Trophoblast cell (in vitro differentiated cells and primary cell): ENCODE measurements at regions not wholly inside any gene's neighbourhood (a gene's known extent, or its start where the extent isn't known, plus 50 kb on each side); places are given as distances from the start of the nearest gene placed in this dataset.
A peak's percentile ranks its signal among the peaks of the same experiment; 100 is the strongest.

Experiments used
- DNase-seq, 2 donors: peaks; one replicate each; pipeline ENCODE4 v3.0.0-alpha.2; 2016
- H2AFZ ChIP-seq: 2 replicates; pipeline ENCODE4 v1.6.1; 2013; ENCODE audit warnings: low read length, moderate library complexity, mild to moderate bottlenecking; ENCODE audit not compliant: insufficient read depth, poor library complexity
- H2AK5ac ChIP-seq: 2 replicates; pipeline ENCODE4 v1.6.1; 2013; ENCODE audit warnings: mild to moderate bottlenecking, low read length
- H2BK120ac ChIP-seq: 2 replicates; pipeline ENCODE4 v1.6.1; 2013; ENCODE audit warnings: low read length, mild to moderate bottlenecking, moderate library complexity; ENCODE audit not compliant: insufficient read depth, poor library complexity
- H2BK12ac ChIP-seq: 2 replicates; pipeline ENCODE4 v1.6.1; 2013; ENCODE audit warnings: mild to moderate bottlenecking, low read length, moderate library complexity
- H2BK5ac ChIP-seq: 2 replicates; pipeline ENCODE4 v1.6.1; 2013; ENCODE audit warnings: low read length, low read depth, moderate library complexity, mild to moderate bottlenecking; ENCODE audit not compliant: poor library complexity
- H3K14ac ChIP-seq: 2 replicates; pipeline ENCODE4 v1.6.1; 2013; ENCODE audit warnings: mild to moderate bottlenecking, low read length
- H3K18ac ChIP-seq: 2 replicates; pipeline ENCODE4 v1.6.1; 2013; ENCODE audit warnings: mild to moderate bottlenecking, low read length
- H3K23ac ChIP-seq: 2 replicates; pipeline ENCODE4 v1.6.1; 2013; ENCODE audit warnings: low read length
- H3K27ac ChIP-seq: 2 replicates; pipeline ENCODE4 v1.5.1; 2013; ENCODE audit warnings: low read depth, mild to moderate bottlenecking, inconsistent platforms, low read length, moderate library complexity
- H3K27me3 ChIP-seq: 2 replicates; pipeline ENCODE4 v1.6.1; 2013; ENCODE audit warnings: inconsistent platforms, mild to moderate bottlenecking, low read length, moderate library complexity; ENCODE audit not compliant: insufficient read depth
- H3K36me3 ChIP-seq, 2 experiments: 1 replicate in 1 of 2; 2 replicates in 1 of 2; pipeline ENCODE4 v1.6.1; 2013; ENCODE audit warnings: low read length in 2 of 2, mild to moderate bottlenecking in 2 of 2, moderate library complexity in 1 of 2; ENCODE audit not compliant: insufficient read depth in 2 of 2, control insufficient read depth in 1 of 2
- H3K4ac ChIP-seq: 2 replicates; pipeline ENCODE4 v1.6.1; 2013; ENCODE audit warnings: low read depth, mild to moderate bottlenecking, low read length, moderate library complexity
- H3K4me1 ChIP-seq, 2 experiments: 1 replicate in 1 of 2; 2 replicates in 1 of 2; pipeline ENCODE4 v1.6.1; 2013; ENCODE audit warnings: low read length in 2 of 2, mild to moderate bottlenecking in 2 of 2, moderate library complexity in 1 of 2; ENCODE audit not compliant: insufficient read depth in 2 of 2, control insufficient read depth in 1 of 2
- H3K4me2 ChIP-seq: 2 replicates; pipeline ENCODE4 v1.6.1; 2013; ENCODE audit warnings: inconsistent platforms, mild to moderate bottlenecking, low read length, moderate library complexity
- H3K4me3 ChIP-seq: 2 replicates; pipeline ENCODE4 v1.5.1; 2013; ENCODE audit warnings: mild to moderate bottlenecking, low read depth, low read length, inconsistent platforms
- H3K79me1 ChIP-seq: one replicate; pipeline ENCODE4 v1.6.1; 2013; ENCODE audit warnings: low read length
- H3K79me2 ChIP-seq: 2 replicates; pipeline ENCODE4 v1.6.1; 2013; ENCODE audit warnings: low read length, mild to moderate bottlenecking; ENCODE audit not compliant: control insufficient read depth, insufficient read depth, poor library complexity
- H3K9ac ChIP-seq: 2 replicates; pipeline ENCODE4 v1.6.1; 2013; ENCODE audit warnings: mild to moderate bottlenecking, low read length
- H3K9me3 ChIP-seq: 2 replicates; pipeline ENCODE4 v1.6.1; 2013; ENCODE audit warnings: low read depth, mild to moderate bottlenecking, control low read depth, inconsistent platforms, low read length; ENCODE audit not compliant: insufficient read depth
- H4K12ac ChIP-seq: 2 replicates; pipeline ENCODE4 v1.6.1; 2013; ENCODE audit warnings: low read depth, mild to moderate bottlenecking, low read length, moderate library complexity
- H4K8ac ChIP-seq: 2 replicates; pipeline ENCODE4 v1.6.1; 2013; ENCODE audit warnings: low read depth, mild to moderate bottlenecking, low read length, moderate library complexity
- H4K91ac ChIP-seq: one replicate; pipeline ENCODE4 v1.6.1; 2013; ENCODE audit warnings: low read depth, mild to moderate bottlenecking, low read length, moderate library complexity
- WGBS: extraction: QIAGEN DNeasy Blood & Tissue Kit; methylation state at CpG from one replicate; pipeline ENCODE4 v1.1.7; 2013; ENCODE audit warnings: missing lambda C conversion rate; ENCODE audit not compliant: insufficient read length, insufficient coverage; ENCODE audit errors: extremely low coverage; 5-methylcytosine and 5-hydroxymethylcytosine counted together

DNA sequence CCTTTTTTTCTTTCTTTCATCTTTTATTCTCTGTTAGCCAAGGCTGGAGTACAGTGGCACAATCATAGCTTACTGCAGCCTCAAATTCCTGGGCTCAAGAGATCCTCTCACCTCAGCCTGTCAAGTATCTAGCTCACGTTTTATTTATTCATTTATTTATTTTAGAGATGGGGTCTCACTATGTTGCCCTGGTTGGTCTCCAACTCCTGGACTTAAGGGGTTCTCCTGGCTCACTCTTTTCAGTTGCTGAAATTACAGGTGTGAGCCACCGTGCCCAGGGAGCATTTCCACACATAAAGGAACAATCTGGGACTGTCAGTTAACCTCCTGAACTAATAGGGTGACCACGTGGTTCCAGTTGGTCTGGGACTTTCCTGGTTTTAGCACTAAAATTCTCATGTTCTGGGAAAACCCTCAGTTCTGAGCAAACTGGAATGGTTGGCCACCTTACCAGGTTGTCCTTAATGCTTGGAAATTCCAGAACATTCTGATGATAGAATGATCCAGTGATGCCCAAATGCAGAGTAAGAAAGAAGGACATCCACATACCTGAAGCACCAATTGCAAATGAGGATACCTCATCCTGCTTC, 105.5 kb upstream of the ZNF217 start:
- WGBS, result no CpG with 5 or more reads among the region's 3 CpGs
- H4K12ac ChIP-seq, result no peak overlapping the region
- no peaks in the 10 kb centered on the region for H3K36me3 ChIP-seq
- H3K79me1 ChIP-seq, result no peaks in the 10 kb centered on the region
- no peak overlapping the region for H2BK120ac ChIP-seq
- no peak overlapping the region for H3K4me3 ChIP-seq
- no peak overlapping the region for H2AK5ac ChIP-seq
- H3K23ac ChIP-seq, result no peak overlapping the region
- no peak for DNase-seq
- no peak overlapping the region for H2BK5ac ChIP-seq
- no peak overlapping the region for H3K4me2 ChIP-seq
- H2BK12ac ChIP-seq, result no peak overlapping the region
- no peak overlapping the region for H3K14ac ChIP-seq
- H4K8ac ChIP-seq, result no peak overlapping the region
- H2AFZ ChIP-seq, result no peak overlapping the region
- no peaks in the 10 kb centered on the region for H3K27me3 ChIP-seq
- no peak overlapping the region for H3K9ac ChIP-seq
- H3K4me1 ChIP-seq, result no peaks in the 10 kb centered on the region
- no peak overlapping the region for H4K91ac ChIP-seq
- H3K79me2 ChIP-seq, result no peaks in the 10 kb centered on the region
- no peak overlapping the region for H3K27ac ChIP-seq
- H3K9me3 ChIP-seq, result no peaks in the 10 kb centered on the region
- no peak overlapping the region for H3K4ac ChIP-seq
- H3K18ac ChIP-seq, result no peak overlapping the region

DNA sequence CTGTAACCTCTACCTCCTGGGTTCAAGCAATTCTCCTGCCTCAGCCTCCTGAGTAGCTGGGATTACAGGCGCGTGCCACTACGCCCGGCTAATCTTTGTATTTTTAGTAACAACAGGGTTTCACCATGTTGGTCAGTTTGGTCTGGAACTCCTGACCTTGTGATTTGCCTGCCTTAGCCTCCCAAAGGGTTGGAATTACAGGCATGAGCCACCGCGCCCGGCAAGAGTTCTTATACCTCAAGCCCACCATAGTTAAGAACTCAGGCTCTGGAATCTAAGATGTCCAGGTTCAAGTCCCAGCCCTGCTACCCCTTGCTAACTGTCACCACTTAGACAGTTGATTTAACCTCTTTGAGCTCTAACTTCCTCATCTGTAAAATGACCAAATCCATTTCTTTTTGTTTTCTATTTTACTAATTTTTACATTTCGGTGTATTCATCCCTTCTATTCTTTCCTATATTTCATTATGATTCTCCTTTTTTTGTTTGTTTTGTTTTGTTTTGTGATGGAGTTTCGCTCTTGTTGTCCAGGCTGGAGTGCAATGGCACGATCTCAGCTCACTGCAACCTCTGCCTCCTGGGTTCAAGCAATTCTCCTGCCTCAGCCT, 104.8 kb upstream of the ZNF217 start:
- Histone ChIP-seq H3K4ac (no peak overlapping the region), H3K4me2 (no peak overlapping the region), H3K79me2 (no peaks in the 10 kb centered on the region), H3K4me1 (no peaks in the 10 kb centered on the region), H3K27ac (no peak overlapping the region), H3K9me3 (no peaks in the 10 kb centered on the region), H3K9ac (no peak overlapping the region), H2BK12ac (peak overlapping the region; percentile 53), H3K14ac (no peak overlapping the region), H4K12ac (no peak overlapping the region), H3K27me3 (no peaks in the 10 kb centered on the region), H3K18ac (no peak overlapping the region), H3K79me1 (no peaks in the 10 kb centered on the region), H2BK120ac (no peak overlapping the region), H4K8ac (no peak overlapping the region), H3K4me3 (no peak overlapping the region), H2AFZ (no peak overlapping the region), H2AK5ac (peak overlapping the region; percentile 91), H4K91ac (no peak overlapping the region), H3K36me3 (no peaks in the 10 kb centered on the region), H3K23ac (no peak overlapping the region), H2BK5ac (no peak overlapping the region)
- WGBS, result no CpG with 5 or more reads among the region's 10 CpGs
- no peak for DNase-seq

DNA sequence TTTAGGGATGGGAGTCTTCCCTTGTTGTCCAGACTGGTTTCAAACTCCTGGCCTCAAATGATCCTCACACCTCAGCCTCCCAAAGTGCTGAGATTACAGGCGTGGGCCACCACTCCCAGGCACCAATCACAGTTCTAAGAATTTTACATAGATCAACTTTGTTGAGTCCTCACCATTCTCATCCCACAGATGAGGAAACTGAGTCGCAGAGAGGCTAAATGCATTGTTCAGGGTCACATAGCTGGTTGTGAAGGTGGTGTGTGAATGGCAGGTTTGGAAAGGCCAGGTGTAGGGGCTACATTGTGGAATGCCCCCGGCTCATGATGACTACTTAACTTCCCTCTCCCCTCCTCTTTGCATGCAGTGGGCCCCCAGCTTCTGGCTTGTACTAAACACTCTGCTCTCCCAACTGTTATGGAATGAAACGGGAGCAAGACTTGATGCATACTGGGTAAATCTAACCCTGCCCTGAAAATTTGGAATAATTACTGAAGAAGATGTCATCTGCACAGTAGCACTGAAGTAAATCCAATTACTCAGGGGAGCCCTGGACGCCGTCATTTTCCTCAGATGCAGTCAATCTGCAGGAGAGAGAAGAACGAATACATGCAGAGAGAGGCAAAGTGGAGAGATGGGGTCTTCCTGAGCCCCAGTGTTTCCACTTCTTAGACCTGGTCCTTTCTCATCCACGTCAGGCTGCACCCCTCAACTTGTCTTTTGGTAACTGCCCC, 102.3 kb upstream of the ZNF217 start:
- Histone ChIP-seq H3K4me1 (peaks cover 11 to 13% of the 10 kb centered on the region in 2 experiments), H3K79me1 (peaks cover 11% of the 10 kb centered on the region), H3K9ac (no peak overlapping the region), H3K14ac (no peak overlapping the region), H3K4me3 (no peak overlapping the region), H2AFZ (no peak overlapping the region), H2BK12ac (no peak overlapping the region), H3K27me3 (no peaks in the 10 kb centered on the region), H4K91ac (no peak overlapping the region), H2BK120ac (no peak overlapping the region), H3K18ac (no peak overlapping the region), H3K27ac (no peak overlapping the region), H3K4me2 (no peak overlapping the region), H2AK5ac (no peak overlapping the region), H3K79me2 (no peaks in the 10 kb centered on the region), H4K8ac (no peak overlapping the region), H2BK5ac (no peak overlapping the region), H3K9me3 (no peaks in the 10 kb centered on the region), H3K23ac (no peak overlapping the region), H4K12ac (no peak overlapping the region), H3K4ac (no peak overlapping the region), H3K36me3 (no peaks in the 10 kb centered on the region)
- WGBS, result no CpG with 5 or more reads among the region's 8 CpGs
- DNase-seq, result no peak

DNA sequence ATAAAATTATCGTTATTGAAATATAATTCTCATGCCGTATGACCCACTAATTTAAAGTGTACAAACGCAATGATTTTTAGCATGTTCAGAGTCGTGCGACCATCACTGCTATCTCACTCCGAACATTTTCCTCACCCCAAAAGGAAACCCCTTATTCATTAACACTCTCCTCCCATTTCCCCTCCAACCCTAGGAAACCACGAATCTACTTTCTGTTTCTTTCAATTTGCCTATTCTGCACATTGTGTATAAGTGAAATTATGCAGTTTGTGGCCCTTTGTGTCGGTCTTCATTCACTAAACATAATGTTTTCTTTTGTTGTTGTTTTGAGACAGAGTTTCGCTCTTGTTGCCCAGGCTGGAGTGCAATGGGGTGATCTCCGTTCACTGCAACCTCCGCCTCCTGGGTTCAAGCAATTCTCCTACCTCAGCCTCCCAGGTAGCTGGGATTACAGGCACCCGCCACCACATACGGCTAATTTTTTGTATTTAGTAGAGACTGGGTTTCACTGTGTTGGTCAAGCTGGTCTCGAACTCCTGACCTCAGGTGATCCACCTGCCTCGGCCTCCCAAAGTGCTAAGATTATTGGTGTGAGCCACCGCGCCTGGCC, 99.7 kb upstream of the ZNF217 start:
- H3K18ac ChIP-seq, result no peak overlapping the region
- H3K4me1 ChIP-seq, result peaks cover 11 to 13% of the 10 kb centered on the region in 2 experiments
- no peak overlapping the region for H4K12ac ChIP-seq
- no peak overlapping the region for H2BK120ac ChIP-seq
- H3K36me3 ChIP-seq, result no peaks in the 10 kb centered on the region
- no peak overlapping the region for H4K8ac ChIP-seq
- DNase-seq, result no peak
- H3K27me3 ChIP-seq, result no peaks in the 10 kb centered on the region
- H3K4me2 ChIP-seq, result no peak overlapping the region
- H3K9ac ChIP-seq, result no peak overlapping the region
- H3K23ac ChIP-seq, result no peak overlapping the region
- H3K4me3 ChIP-seq, result no peak overlapping the region
- WGBS, result 100% methylated on average over 3 of the region's 17 CpGs
- peaks cover 11% of the 10 kb centered on the region for H3K79me1 ChIP-seq
- H2BK12ac ChIP-seq, result no peak overlapping the region
- no peak overlapping the region for H3K14ac ChIP-seq
- no peak overlapping the region for H3K27ac ChIP-seq
- H3K9me3 ChIP-seq, result no peaks in the 10 kb centered on the region
- no peaks in the 10 kb centered on the region for H3K79me2 ChIP-seq
- no peak overlapping the region for H3K4ac ChIP-seq
- H2AK5ac ChIP-seq, result no peak overlapping the region
- H4K91ac ChIP-seq, result no peak overlapping the region
- no peak overlapping the region for H2BK5ac ChIP-seq
- H2AFZ ChIP-seq, result no peak overlapping the region
